Liver (tissue), 8 donors: ENCODE measurements at regions not wholly inside any gene's neighbourhood (a gene's known extent, or its start where the extent isn't known, plus 50 kb on each side); places are given as distances from the start of the nearest gene placed in this dataset.

ENCODE experiments used
- DNase-seq: peaks from one replicate; pipeline ENCODE4 v3.0.0-alpha.2; 2017; ENCODE audit warnings: low spot score
- H3K27ac ChIP-seq, 2 donors: one replicate each; pipeline ENCODE4 v1.7.0; 2013; ENCODE audit warnings: inconsistent platforms in 2 of 2, low read length in 2 of 2, control low read depth in 1 of 2, low read depth in 1 of 2, mild to moderate bottlenecking in 1 of 2
- H3K27me3 ChIP-seq, 4 donors: one replicate each; pipeline versions ENCODE4 v1.6.1 to v1.7.0; 2013; ENCODE audit warnings: low read length in 3 of 4, inconsistent platforms in 1 of 4, mild to moderate bottlenecking in 1 of 4, moderate library complexity in 1 of 4; ENCODE audit not compliant: control insufficient read depth in 4 of 4, insufficient read depth in 4 of 4
- H3K36me3 ChIP-seq, 4 donors: one replicate each; pipeline versions ENCODE4 v1.6.1 to v1.7.0; 2013; ENCODE audit warnings: low read length in 3 of 4, mild to moderate bottlenecking in 3 of 4, low read depth in 1 of 4, moderate library complexity in 1 of 4; ENCODE audit not compliant: control insufficient read depth in 4 of 4, insufficient read depth in 3 of 4
- H3K4me1 ChIP-seq, 4 donors: one replicate each; pipeline versions ENCODE4 v1.6.1 to v1.7.0; 2013; ENCODE audit warnings: low read length in 3 of 4, mild to moderate bottlenecking in 3 of 4, moderate library complexity in 1 of 4; ENCODE audit not compliant: control insufficient read depth in 4 of 4, insufficient read depth in 4 of 4
- H3K4me3 ChIP-seq, 3 donors: one replicate each; pipeline versions ENCODE4 v1.6.1 to v1.7.0; 2013; ENCODE audit warnings: low read length in 3 of 3, control low read depth in 1 of 3, low read depth in 1 of 3, mild to moderate bottlenecking in 1 of 3
- H3K9ac ChIP-seq, 2 donors: one replicate each; pipeline ENCODE4 v1.7.0; 2013; ENCODE audit warnings: low read length in 2 of 2, mild to moderate bottlenecking in 2 of 2, moderate library complexity in 2 of 2, control low read depth in 1 of 2, low read depth in 1 of 2
- H3K9me3 ChIP-seq, 4 donors: one replicate each; pipeline versions ENCODE4 v1.6.1 to v1.7.0; 2013; ENCODE audit warnings: low read length in 3 of 4; ENCODE audit not compliant: control insufficient read depth in 4 of 4
- EGR1 ChIP-seq, 2 donors: IDR thresholded peaks; 2 replicates each; pipeline ENCODE4 v1.6.1; 2016 to 2018; ENCODE audit warnings: antibody characterized with exemption in 2 of 2, low read depth in 2 of 2
- FOXA1 ChIP-seq: IDR thresholded peaks from 2 replicates; pipeline ENCODE4 v1.6.1; 2016; ENCODE audit warnings: antibody characterized with exemption
- FOXA2 ChIP-seq: IDR thresholded peaks from 2 replicates; pipeline ENCODE4 v1.6.1; 2016; ENCODE audit warnings: antibody characterized with exemption
- GABPA ChIP-seq, 2 donors: IDR thresholded peaks in 1 of 2; conservative IDR thresholded peaks in 1 of 2; 2 replicates each; pipeline ENCODE4 v1.6.1; 2016; ENCODE audit warnings: antibody characterized with exemption in 2 of 2, mild to moderate bottlenecking in 1 of 2, moderate library complexity in 1 of 2
- HNF4A ChIP-seq, 2 donors: conservative IDR thresholded peaks; 2 replicates each; pipeline ENCODE4 v1.6.1; 2016; ENCODE audit warnings: antibody characterized with exemption in 2 of 2, mild to moderate bottlenecking in 2 of 2
- HNF4G ChIP-seq: IDR thresholded peaks from 2 replicates; pipeline ENCODE4 v1.6.1; 2016; ENCODE audit warnings: antibody characterized with exemption
- JUND ChIP-seq, 2 donors: IDR thresholded peaks; 2 replicates each; pipeline ENCODE4 v1.6.1; 2016; ENCODE audit warnings: antibody characterized with exemption in 2 of 2
- MAX ChIP-seq: IDR thresholded peaks from 2 replicates; pipeline ENCODE4 v1.6.1; 2016; ENCODE audit warnings: antibody characterized with exemption
- NR2F2 ChIP-seq: IDR thresholded peaks from 2 replicates; pipeline ENCODE4 v1.6.1; 2016; ENCODE audit warnings: antibody characterized with exemption
- RAD21 ChIP-seq, 2 donors: IDR thresholded peaks; 2 replicates each; pipeline ENCODE4 v1.6.1; 2016; ENCODE audit warnings: antibody characterized with exemption in 2 of 2, mild to moderate bottlenecking in 2 of 2
- RXRA ChIP-seq, 2 donors: IDR thresholded peaks; 2 replicates each; pipeline ENCODE4 v1.6.1; 2017 to 2018; ENCODE audit warnings: antibody characterized with exemption in 2 of 2, mild to moderate bottlenecking in 1 of 2
- SP1 ChIP-seq: IDR thresholded peaks from 2 replicates; pipeline ENCODE4 v1.6.1; 2018; ENCODE audit warnings: antibody characterized with exemption, mild to moderate bottlenecking
- TAF1 ChIP-seq: conservative IDR thresholded peaks from 2 replicates; pipeline ENCODE4 v1.6.1; 2016; ENCODE audit warnings: antibody characterized with exemption, mild to moderate bottlenecking
- ZBTB33 ChIP-seq: IDR thresholded peaks from 2 replicates; pipeline ENCODE4 v1.6.1; 2016; ENCODE audit warnings: antibody characterized with exemption
- WGBS: extraction: QIAGEN DNeasy Blood & Tissue Kit; methylation state at CpG from one replicate; pipeline ENCODE4 v1.1.7; 2013; 5-methylcytosine and 5-hydroxymethylcytosine counted together
- TF ChIP-seq, protein P1 (sequence below): fragments of 150-350 bp; IDR thresholded peaks from 2 replicates; pipeline ENCODE4 v1.5.1; 2017; ENCODE audit warnings: improper control_type of control experiment, low read depth, low read length; ENCODE audit not compliant: missing input control
- TF ChIP-seq, protein P2 (sequence below): IDR thresholded peaks from 2 replicates; pipeline ENCODE4 v1.6.1; 2016; ENCODE audit warnings: antibody characterized with exemption, mild to moderate bottlenecking
- TF ChIP-seq, protein P3 (sequence below): IDR thresholded peaks from 2 replicates; pipeline ENCODE4 v1.6.1; 2016; ENCODE audit warnings: antibody characterized with exemption
- donor health status: healthy.
- donor health status: healthy.
- donor health status: healthy.
- donor health status: healthy.
- donor health status: healthy.

- Histone ChIP-seq H3K36me3 (no peaks in the 10 kb centered on the region), H3K27ac (no peak overlapping the region), H3K9me3 (no peaks in the 10 kb centered on the region), H3K9ac (no peak overlapping the region), H3K27me3 (peaks cover 0 to 2% (median 0%) of the 10 kb centered on the region in 4 donors), H3K4me3 (no peak overlapping the region), H3K4me1 (no peaks in the 10 kb centered on the region)
- no peak for DNase-seq
- 63% methylated on average over 3 of the region's 3 CpGs for WGBS
- TF ChIP-seq, protein P1, sequence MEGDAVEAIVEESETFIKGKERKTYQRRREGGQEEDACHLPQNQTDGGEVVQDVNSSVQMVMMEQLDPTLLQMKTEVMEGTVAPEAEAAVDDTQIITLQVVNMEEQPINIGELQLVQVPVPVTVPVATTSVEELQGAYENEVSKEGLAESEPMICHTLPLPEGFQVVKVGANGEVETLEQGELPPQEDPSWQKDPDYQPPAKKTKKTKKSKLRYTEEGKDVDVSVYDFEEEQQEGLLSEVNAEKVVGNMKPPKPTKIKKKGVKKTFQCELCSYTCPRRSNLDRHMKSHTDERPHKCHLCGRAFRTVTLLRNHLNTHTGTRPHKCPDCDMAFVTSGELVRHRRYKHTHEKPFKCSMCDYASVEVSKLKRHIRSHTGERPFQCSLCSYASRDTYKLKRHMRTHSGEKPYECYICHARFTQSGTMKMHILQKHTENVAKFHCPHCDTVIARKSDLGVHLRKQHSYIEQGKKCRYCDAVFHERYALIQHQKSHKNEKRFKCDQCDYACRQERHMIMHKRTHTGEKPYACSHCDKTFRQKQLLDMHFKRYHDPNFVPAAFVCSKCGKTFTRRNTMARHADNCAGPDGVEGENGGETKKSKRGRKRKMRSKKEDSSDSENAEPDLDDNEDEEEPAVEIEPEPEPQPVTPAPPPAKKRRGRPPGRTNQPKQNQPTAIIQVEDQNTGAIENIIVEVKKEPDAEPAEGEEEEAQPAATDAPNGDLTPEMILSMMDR, result no peak
- TF ChIP-seq ZBTB33, result no peak
- TF ChIP-seq RAD21 (IDR thresholded peaks at IDR 0.05), result no peak
- no peak for TF ChIP-seq TAF1
- no peak for TF ChIP-seq FOXA1
Observed at GRCh38 chr15:81747026-81747425, 298.8 kb downstream of the MEX3B start.

DNA sequence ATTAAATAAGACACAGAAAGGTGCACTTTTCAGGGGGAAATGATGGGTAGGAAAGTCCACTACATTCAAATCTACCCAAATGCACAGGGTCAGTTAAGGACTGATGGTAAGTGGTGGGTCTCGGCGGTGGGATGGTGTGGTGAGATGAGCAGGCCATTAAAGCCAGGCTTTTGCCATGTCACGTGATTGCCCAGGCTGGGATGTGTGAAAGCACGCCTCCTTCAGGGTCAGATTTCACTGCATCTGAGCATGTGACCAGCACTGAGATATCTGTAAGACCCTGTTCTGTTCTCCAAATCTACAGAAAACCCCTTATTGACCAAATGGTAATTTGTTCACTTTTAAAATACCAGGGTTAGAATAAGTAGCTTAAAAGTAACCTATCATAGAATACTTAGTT lies 301.5 kb downstream of the MEX3B start:
- Histone ChIP-seq H3K9ac (no peak overlapping the region), H3K27ac (no peak overlapping the region), H3K4me1 (no peaks in the 10 kb centered on the region), H3K9me3 (no peaks in the 10 kb centered on the region), H3K27me3 (peaks cover 0 to 2% (median 0%) of the 10 kb centered on the region in 4 donors), H3K4me3 (no peak overlapping the region), H3K36me3 (no peaks in the 10 kb centered on the region)
- TF ChIP-seq RAD21 (IDR thresholded peaks at IDR 0.05) (no peak), FOXA1 (no peak), MAX (no peak), TAF1 (no peak), GABPA (IDR thresholded peaks at IDR 0.05 in 1 of 2, conservative IDR thresholded peaks at IDR 0.05 in 1 of 2) (no peak), NR2F2 (no peak), JUND (IDR thresholded peaks at IDR 0.05) (no peak), ZBTB33 (no peak), RXRA (IDR thresholded peaks at IDR 0.05) (no peak), SP1 (no peak), HNF4A (conservative IDR thresholded peaks at IDR 0.05) (no peak), EGR1 (IDR thresholded peaks at IDR 0.05; ENCODE audit: low read depth in 2 of 2) (no peak), FOXA2 (no peak), HNF4G (no peak)
- TF ChIP-seq, protein P1, result no peak
- TF ChIP-seq, protein P2, sequence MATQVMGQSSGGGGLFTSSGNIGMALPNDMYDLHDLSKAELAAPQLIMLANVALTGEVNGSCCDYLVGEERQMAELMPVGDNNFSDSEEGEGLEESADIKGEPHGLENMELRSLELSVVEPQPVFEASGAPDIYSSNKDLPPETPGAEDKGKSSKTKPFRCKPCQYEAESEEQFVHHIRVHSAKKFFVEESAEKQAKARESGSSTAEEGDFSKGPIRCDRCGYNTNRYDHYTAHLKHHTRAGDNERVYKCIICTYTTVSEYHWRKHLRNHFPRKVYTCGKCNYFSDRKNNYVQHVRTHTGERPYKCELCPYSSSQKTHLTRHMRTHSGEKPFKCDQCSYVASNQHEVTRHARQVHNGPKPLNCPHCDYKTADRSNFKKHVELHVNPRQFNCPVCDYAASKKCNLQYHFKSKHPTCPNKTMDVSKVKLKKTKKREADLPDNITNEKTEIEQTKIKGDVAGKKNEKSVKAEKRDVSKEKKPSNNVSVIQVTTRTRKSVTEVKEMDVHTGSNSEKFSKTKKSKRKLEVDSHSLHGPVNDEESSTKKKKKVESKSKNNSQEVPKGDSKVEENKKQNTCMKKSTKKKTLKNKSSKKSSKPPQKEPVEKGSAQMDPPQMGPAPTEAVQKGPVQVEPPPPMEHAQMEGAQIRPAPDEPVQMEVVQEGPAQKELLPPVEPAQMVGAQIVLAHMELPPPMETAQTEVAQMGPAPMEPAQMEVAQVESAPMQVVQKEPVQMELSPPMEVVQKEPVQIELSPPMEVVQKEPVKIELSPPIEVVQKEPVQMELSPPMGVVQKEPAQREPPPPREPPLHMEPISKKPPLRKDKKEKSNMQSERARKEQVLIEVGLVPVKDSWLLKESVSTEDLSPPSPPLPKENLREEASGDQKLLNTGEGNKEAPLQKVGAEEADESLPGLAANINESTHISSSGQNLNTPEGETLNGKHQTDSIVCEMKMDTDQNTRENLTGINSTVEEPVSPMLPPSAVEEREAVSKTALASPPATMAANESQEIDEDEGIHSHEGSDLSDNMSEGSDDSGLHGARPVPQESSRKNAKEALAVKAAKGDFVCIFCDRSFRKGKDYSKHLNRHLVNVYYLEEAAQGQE, result no peak
- TF ChIP-seq, protein P3, sequence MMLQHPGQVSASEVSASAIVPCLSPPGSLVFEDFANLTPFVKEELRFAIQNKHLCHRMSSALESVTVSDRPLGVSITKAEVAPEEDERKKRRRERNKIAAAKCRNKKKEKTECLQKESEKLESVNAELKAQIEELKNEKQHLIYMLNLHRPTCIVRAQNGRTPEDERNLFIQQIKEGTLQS, result no peak
- 87% methylated on average over 4 of the region's 4 CpGs for WGBS
- DNase-seq, result no peak
